SK-N-SH treated with all-trans-retinoic acid at 6 μM for 48 hours (cell line): ENCODE measurements at regions not wholly inside any gene's neighbourhood (a gene's known extent, or its start where the extent isn't known, plus 50 kb on each side); places are given as distances from the start of the nearest gene placed in this dataset.

Experiments
- ATAC-seq: fragments of 200-7000 bp; cut with Tn5 transposase; 3 replicates; pipeline ENCODE4 v1.9.1; 2020; ENCODE audit warnings: mild to moderate bottlenecking, moderate library complexity
- ARNTL ChIP-seq: fragments of 450-650 bp; formaldehyde crosslinking; IDR thresholded peaks from 2 replicates; pipeline ENCODE4 v1.5.0; 2020; ENCODE audit warnings: low read depth, mild to moderate bottlenecking, moderate library complexity, borderline replicate concordance
- BACH2 ChIP-seq: fragments of 250-450 bp; sonication (Bioruptor Pico); IDR thresholded peaks from 2 replicates; pipeline ENCODE4 v1.9.0; 2021; ENCODE audit warnings: mild to moderate bottlenecking, borderline replicate concordance
- CSDC2 ChIP-seq: fragments of 250-450 bp; sonication (Bioruptor Pico); IDR thresholded peaks from 2 replicates; pipeline ENCODE4 v1.5.0; 2020; ENCODE audit warnings: mild to moderate bottlenecking, moderate library complexity
- ESRRG ChIP-seq: fragments of 250-450 bp; sonication (Bioruptor Pico); IDR thresholded peaks from 2 replicates; pipeline ENCODE4 v1.6.1; 2021; ENCODE audit warnings: mild to moderate bottlenecking
- GLIS3 ChIP-seq: fragments of 250-450 bp; sonication (Bioruptor Pico); IDR thresholded peaks from 2 replicates; pipeline ENCODE4 v1.5.0; 2020; ENCODE audit warnings: mild to moderate bottlenecking, moderate library complexity
- ISL1 ChIP-seq: fragments of 250-450 bp; sonication (Bioruptor Pico); IDR thresholded peaks from 2 replicates; pipeline ENCODE4 v2.1.2; 2022; ENCODE audit warnings: mild to moderate bottlenecking, moderate library complexity
- PPARA ChIP-seq: fragments of 250-450 bp; sonication (Bioruptor Pico); IDR thresholded peaks from 2 replicates; pipeline ENCODE4 v1.5.0; 2020; ENCODE audit warnings: mild to moderate bottlenecking, borderline replicate concordance
- RARB ChIP-seq: fragments of 250-450 bp; sonication (Bioruptor Pico); IDR thresholded peaks from 2 replicates; pipeline ENCODE4 v1.8.0; 2021; ENCODE audit warnings: mild to moderate bottlenecking, moderate library complexity
- SNAI2 ChIP-seq: fragments of 250-450 bp; sonication (Bioruptor Pico); IDR thresholded peaks from 2 replicates; pipeline ENCODE4 v1.5.0; 2020; ENCODE audit warnings: mild to moderate bottlenecking, moderate library complexity
- TCF4 ChIP-seq: fragments of 250-450 bp; sonication (Bioruptor Pico); IDR thresholded peaks from 2 replicates; pipeline ENCODE4 v1.8.0; 2021; ENCODE audit warnings: mild to moderate bottlenecking, moderate library complexity, borderline replicate concordance
- TOX ChIP-seq: fragments of 250-450 bp; sonication (Bioruptor Pico); IDR thresholded peaks from 2 replicates; pipeline ENCODE4 v1.8.0; 2021; ENCODE audit warnings: mild to moderate bottlenecking, moderate library complexity, borderline replicate concordance
- ZC3H10 ChIP-seq: fragments of 250-450 bp; sonication (Bioruptor Pico); IDR thresholded peaks from 2 replicates; pipeline ENCODE4 v1.5.1; 2021; ENCODE audit warnings: mild to moderate bottlenecking, moderate library complexity
- ZFP3 ChIP-seq: fragments of 250-450 bp; sonication (Bioruptor Pico); IDR thresholded peaks from 2 replicates; pipeline ENCODE4 v1.5.0; 2020; ENCODE audit warnings: mild to moderate bottlenecking, moderate library complexity
- ZFP30 ChIP-seq: fragments of 450-650 bp; formaldehyde crosslinking; IDR thresholded peaks from 2 replicates; pipeline ENCODE4 v1.5.0; 2022; ENCODE audit warnings: mild to moderate bottlenecking, moderate library complexity
- ZNF565 ChIP-seq: fragments of 450-650 bp; formaldehyde crosslinking; conservative IDR thresholded peaks from 2 replicates; pipeline ENCODE4 v1.5.0; 2020; ENCODE audit warnings: low read depth, mild to moderate bottlenecking, moderate library complexity
- ZNF70 ChIP-seq: fragments of 450-650 bp; formaldehyde crosslinking; IDR thresholded peaks from 2 replicates; pipeline ENCODE4 v1.5.0; 2020; ENCODE audit warnings: mild to moderate bottlenecking, moderate library complexity
- ZNF8 ChIP-seq: fragments of 450-650 bp; formaldehyde crosslinking; IDR thresholded peaks from 2 replicates; pipeline ENCODE4 v1.5.0; 2020; ENCODE audit warnings: mild to moderate bottlenecking, moderate library complexity
- TF ChIP-seq, protein P1 (sequence below): fragments of 250-450 bp; sonication (Bioruptor Pico); IDR thresholded peaks from 2 replicates; pipeline ENCODE4 v1.5.1; 2021; ENCODE audit warnings: mild to moderate bottlenecking, moderate library complexity
- TF ChIP-seq, protein P2 (sequence below): fragments of 250-450 bp; sonication (Bioruptor Pico); IDR thresholded peaks from 2 replicates; pipeline ENCODE4 v1.5.1; 2020; ENCODE audit warnings: low read depth, mild to moderate bottlenecking, moderate library complexity
- TF ChIP-seq, protein P3 (sequence below): fragments of 250-450 bp; sonication (Bioruptor Pico); IDR thresholded peaks from 2 replicates; pipeline ENCODE4 v1.8.0; 2020; ENCODE audit warnings: mild to moderate bottlenecking, moderate library complexity, borderline replicate concordance
- TF ChIP-seq, protein P4 (sequence below): fragments of 250-450 bp; sonication (Bioruptor Pico); IDR thresholded peaks from 2 replicates; pipeline ENCODE4 v1.5.0; 2020; ENCODE audit warnings: mild to moderate bottlenecking, moderate library complexity
- TF ChIP-seq, protein P5 (sequence below): fragments of 250-450 bp; sonication (Bioruptor Pico); IDR thresholded peaks from 2 replicates; pipeline ENCODE4 v1.8.0; 2021; ENCODE audit warnings: low read depth, mild to moderate bottlenecking, moderate library complexity, borderline replicate concordance

DNA sequence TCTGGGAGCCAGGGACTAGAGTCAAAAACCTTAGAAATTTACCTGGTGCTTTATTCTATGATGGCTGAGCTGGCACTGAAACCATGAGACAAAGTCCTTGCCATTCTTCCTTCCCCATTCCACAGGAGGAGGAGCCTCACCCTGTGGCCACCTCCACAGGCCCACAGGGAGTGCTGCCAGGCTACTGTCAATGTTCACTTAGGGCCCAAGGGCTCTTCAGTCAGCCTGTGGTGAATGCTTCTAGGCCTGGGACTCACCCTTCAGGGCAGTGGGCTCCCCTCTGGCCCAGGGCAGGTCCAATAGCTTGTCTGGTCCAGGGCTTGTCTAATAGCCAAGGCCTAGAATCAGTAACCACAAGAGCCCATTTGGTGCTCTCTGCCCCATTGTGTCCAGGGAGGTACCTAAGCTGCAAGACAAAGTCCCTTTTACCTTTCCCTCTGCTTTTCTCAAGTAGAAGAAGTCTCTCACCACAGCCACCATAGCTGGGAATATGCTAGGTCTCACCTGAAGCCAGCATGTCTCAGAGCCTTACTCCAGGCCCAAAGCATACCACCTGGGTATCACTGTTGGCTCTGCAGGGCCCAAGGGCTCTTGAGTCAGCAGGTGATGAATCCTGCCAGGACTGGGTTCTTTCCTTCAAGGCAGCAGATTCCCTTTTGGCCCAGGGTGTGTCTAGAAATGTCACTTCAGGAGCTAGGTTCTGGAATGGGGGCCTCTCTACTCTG lies 61.8 kb upstream of the CHRNB4 start (continued):
- TF ChIP-seq, protein P1, sequence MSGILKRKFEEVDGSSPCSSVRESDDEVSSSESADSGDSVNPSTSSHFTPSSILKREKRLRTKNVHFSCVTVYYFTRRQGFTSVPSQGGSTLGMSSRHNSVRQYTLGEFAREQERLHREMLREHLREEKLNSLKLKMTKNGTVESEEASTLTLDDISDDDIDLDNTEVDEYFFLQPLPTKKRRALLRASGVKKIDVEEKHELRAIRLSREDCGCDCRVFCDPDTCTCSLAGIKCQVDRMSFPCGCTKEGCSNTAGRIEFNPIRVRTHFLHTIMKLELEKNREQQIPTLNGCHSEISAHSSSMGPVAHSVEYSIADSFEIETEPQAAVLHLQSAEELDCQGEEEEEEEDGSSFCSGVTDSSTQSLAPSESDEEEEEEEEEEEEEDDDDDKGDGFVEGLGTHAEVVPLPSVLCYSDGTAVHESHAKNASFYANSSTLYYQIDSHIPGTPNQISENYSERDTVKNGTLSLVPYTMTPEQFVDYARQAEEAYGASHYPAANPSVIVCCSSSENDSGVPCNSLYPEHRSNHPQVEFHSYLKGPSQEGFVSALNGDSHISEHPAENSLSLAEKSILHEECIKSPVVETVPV (CRISPR knock-in tag) = no peak
- TF ChIP-seq RARB (CRISPR knock-in tag) (no peak), ESRRG (no peak), CSDC2 (CRISPR knock-in tag) (no peak), BACH2 (CRISPR knock-in tag) (no peak), ZC3H10 (no peak), SNAI2 (no peak), ARNTL (CRISPR knock-in tag) (no peak), PPARA (no peak)
- TF ChIP-seq, protein P2, sequence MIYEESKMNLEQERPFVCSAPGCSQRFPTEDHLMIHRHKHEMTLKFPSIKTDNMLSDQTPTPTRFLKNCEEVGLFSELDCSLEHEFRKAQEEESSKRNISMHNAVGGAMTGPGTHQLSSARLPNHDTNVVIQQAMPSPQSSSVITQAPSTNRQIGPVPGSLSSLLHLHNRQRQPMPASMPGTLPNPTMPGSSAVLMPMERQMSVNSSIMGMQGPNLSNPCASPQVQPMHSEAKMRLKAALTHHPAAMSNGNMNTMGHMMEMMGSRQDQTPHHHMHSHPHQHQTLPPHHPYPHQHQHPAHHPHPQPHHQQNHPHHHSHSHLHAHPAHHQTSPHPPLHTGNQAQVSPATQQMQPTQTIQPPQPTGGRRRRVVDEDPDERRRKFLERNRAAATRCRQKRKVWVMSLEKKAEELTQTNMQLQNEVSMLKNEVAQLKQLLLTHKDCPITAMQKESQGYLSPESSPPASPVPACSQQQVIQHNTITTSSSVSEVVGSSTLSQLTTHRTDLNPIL (CRISPR knock-in tag) = no peak
- TF ChIP-seq, protein P3, sequence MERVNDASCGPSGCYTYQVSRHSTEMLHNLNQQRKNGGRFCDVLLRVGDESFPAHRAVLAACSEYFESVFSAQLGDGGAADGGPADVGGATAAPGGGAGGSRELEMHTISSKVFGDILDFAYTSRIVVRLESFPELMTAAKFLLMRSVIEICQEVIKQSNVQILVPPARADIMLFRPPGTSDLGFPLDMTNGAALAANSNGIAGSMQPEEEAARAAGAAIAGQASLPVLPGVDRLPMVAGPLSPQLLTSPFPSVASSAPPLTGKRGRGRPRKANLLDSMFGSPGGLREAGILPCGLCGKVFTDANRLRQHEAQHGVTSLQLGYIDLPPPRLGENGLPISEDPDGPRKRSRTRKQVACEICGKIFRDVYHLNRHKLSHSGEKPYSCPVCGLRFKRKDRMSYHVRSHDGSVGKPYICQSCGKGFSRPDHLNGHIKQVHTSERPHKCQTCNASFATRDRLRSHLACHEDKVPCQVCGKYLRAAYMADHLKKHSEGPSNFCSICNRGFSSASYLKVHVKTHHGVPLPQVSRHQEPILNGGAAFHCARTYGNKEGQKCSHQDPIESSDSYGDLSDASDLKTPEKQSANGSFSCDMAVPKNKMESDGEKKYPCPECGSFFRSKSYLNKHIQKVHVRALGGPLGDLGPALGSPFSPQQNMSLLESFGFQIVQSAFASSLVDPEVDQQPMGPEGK (CRISPR knock-in tag) = no peak

DNA sequence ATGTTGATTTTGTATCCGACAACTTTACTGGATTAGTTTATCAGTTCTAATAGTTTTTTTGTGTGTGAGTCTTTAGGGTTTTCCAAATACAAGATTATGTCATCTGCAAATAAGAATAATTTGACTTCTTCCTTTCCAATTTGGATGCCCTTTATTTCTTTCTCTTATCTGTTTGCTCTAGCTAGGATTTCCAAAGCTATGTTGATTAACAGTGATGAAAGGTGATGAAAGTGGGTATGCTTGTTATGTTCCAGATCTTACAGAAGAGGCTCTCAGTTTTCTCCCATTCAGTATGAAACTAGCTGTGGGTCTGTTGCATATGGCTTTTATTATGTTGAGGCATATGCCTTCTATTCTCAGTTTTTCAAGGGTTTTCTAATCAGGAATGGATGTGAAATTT lies 56.4 kb upstream of the CHRNB4 start:
- TF ChIP-seq ZNF70 (no peak), PPARA (no peak), TCF4 (CRISPR knock-in tag) (no peak), ZFP30 (CRISPR knock-in tag) (no peak), TOX (no peak)
- TF ChIP-seq, protein P2 (CRISPR knock-in tag) = no peak
- no peak for ATAC-seq

DNA sequence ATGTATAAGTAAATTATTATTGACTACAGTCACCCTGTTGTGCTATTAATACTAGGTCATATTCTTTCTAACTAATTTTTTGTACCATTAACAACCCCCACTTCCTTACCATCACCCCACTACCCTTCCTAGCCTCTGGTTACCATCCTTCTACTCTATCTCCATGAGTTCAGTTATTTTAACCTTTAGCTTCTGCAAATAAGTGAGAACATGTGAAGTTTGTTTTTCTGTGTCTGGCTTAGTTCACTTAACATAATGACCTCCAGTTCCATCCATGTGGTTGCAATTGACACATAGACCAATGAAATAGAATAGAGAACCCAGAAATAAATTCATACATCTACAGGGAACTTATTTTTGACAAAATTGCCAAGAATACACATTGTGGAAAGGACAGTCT lies 55.4 kb upstream of the CHRNB4 start:
- ATAC-seq = no peak
- TF ChIP-seq, protein P4, sequence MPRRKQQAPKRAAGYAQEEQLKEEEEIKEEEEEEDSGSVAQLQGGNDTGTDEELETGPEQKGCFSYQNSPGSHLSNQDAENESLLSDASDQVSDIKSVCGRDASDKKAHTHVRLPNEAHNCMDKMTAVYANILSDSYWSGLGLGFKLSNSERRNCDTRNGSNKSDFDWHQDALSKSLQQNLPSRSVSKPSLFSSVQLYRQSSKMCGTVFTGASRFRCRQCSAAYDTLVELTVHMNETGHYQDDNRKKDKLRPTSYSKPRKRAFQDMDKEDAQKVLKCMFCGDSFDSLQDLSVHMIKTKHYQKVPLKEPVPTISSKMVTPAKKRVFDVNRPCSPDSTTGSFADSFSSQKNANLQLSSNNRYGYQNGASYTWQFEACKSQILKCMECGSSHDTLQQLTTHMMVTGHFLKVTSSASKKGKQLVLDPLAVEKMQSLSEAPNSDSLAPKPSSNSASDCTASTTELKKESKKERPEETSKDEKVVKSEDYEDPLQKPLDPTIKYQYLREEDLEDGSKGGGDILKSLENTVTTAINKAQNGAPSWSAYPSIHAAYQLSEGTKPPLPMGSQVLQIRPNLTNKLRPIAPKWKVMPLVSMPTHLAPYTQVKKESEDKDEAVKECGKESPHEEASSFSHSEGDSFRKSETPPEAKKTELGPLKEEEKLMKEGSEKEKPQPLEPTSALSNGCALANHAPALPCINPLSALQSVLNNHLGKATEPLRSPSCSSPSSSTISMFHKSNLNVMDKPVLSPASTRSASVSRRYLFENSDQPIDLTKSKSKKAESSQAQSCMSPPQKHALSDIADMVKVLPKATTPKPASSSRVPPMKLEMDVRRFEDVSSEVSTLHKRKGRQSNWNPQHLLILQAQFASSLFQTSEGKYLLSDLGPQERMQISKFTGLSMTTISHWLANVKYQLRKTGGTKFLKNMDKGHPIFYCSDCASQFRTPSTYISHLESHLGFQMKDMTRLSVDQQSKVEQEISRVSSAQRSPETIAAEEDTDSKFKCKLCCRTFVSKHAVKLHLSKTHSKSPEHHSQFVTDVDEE (CRISPR knock-in tag) = no peak
- TF ChIP-seq ARNTL (CRISPR knock-in tag) (no peak), BACH2 (CRISPR knock-in tag) (no peak), SNAI2 (no peak), TOX (no peak), ZFP30 (CRISPR knock-in tag) (no peak), GLIS3 (CRISPR knock-in tag) (no peak), CSDC2 (CRISPR knock-in tag) (no peak), ZNF565 (CRISPR knock-in tag) (no peak), TCF4 (CRISPR knock-in tag) (no peak), ISL1 (CRISPR knock-in tag) (no peak), ZFP3 (CRISPR knock-in tag) (no peak), ZNF8 (CRISPR knock-in tag) (no peak), ZNF70 (no peak)
- TF ChIP-seq, protein P2 (CRISPR knock-in tag) = no peak
- TF ChIP-seq, protein P3 (CRISPR knock-in tag) = no peak
- TF ChIP-seq, protein P5, sequence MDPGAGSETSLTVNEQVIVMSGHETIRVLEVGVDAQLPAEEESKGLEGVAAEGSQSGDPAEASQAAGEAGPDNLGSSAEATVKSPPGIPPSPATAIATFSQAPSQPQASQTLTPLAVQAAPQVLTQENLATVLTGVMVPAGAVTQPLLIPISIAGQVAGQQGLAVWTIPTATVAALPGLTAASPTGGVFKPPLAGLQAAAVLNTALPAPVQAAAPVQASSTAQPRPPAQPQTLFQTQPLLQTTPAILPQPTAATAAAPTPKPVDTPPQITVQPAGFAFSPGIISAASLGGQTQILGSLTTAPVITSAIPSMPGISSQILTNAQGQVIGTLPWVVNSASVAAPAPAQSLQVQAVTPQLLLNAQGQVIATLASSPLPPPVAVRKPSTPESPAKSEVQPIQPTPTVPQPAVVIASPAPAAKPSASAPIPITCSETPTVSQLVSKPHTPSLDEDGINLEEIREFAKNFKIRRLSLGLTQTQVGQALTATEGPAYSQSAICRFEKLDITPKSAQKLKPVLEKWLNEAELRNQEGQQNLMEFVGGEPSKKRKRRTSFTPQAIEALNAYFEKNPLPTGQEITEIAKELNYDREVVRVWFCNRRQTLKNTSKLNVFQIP = no peak
